OCI-LY7 (cell line): ENCODE measurements at regions not wholly inside any gene's neighbourhood (a gene's known extent, or its start where the extent isn't known, plus 50 kb on each side); places are given as distances from the start of the nearest gene placed in this dataset.

Experiments used
- BruUV-seq: library from RNA; stranded (reverse); fragments of 400-500 nt; replicated peaks from 2 replicates; lab custom pipeline; 2021; lab: Mats Ljungman, UMichigan
- CTCF ChIA-PET: fragments of 300-600 bp; sonication (Branson Sonifier 250); formaldehyde crosslinking; loops from one replicate; lab custom pipeline; 2022; ENCODE audit warnings: antibody characterized with exemption; ENCODE audit not compliant: unreplicated experiment; lab: Charles Lee
- POLR2A ChIA-PET: fragments of 300-600 bp; sonication (Branson Sonifier 250); formaldehyde crosslinking; loops from one replicate; lab custom pipeline; 2022; ENCODE audit warnings: antibody characterized with exemption; lab: Charles Lee
- DNase-seq: peaks from one replicate; pipeline ENCODE4 v3.0.0-alpha.2; 2015; ENCODE audit warnings: low spot score
- H2AFZ ChIP-seq: fragments of 200-600 bp; sonication (generic), shearing (Covaris generic); 2 replicates; pipeline ENCODE4 v1.6.1; 2014; ENCODE audit warnings: mild to moderate bottlenecking, antibody characterized with exemption, low read length, moderate library complexity
- H3K27ac ChIP-seq: fragments of 200-600 bp; sonication (generic); 2 replicates; pipeline ENCODE4 v1.5.1; 2014; ENCODE audit warnings: mixed run types, low read depth, mild to moderate bottlenecking, moderate library complexity, low read length, inconsistent platforms; ENCODE audit not compliant: poor library complexity, severe bottlenecking
- H3K36me3 ChIP-seq: fragments of 200-600 bp; sonication (generic); 2 replicates; pipeline ENCODE4 v1.6.1; 2014; ENCODE audit warnings: mild to moderate bottlenecking, antibody characterized with exemption, low read length, moderate library complexity, mixed read lengths; ENCODE audit not compliant: insufficient read depth
- H3K4me1 ChIP-seq: fragments of 200-600 bp; sonication (generic); 2 replicates; pipeline ENCODE4 v1.5.1; 2014; ENCODE audit warnings: mild to moderate bottlenecking, low read length; ENCODE audit not compliant: insufficient read depth, poor library complexity, severe bottlenecking
- H3K4me2 ChIP-seq: fragments of 200-600 bp; sonication (generic); 2 replicates; pipeline ENCODE4 v1.6.1; 2014; ENCODE audit warnings: mild to moderate bottlenecking, low read length
- H3K4me3 ChIP-seq: fragments of 200-600 bp; sonication (generic); 2 replicates; pipeline ENCODE4 v1.5.1; 2014; ENCODE audit warnings: mild to moderate bottlenecking, low read depth, low read length; ENCODE audit not compliant: poor library complexity, severe bottlenecking
- H3K79me2 ChIP-seq: fragments of 200-600 bp; sonication (generic); 2 replicates; pipeline ENCODE4 v1.6.1; 2016; ENCODE audit warnings: low read depth, mild to moderate bottlenecking, low read length, moderate library complexity, mixed read lengths; ENCODE audit not compliant: insufficient read depth
- H3K9me2 ChIP-seq: fragments of 200-600 bp; sonication (generic); 2 replicates; pipeline ENCODE4 v1.6.1; 2016; ENCODE audit warnings: mild to moderate bottlenecking, low read length, mixed read lengths; ENCODE audit not compliant: insufficient read depth
- H3K9me3 ChIP-seq: fragments of 200-600 bp; sonication (generic); 2 replicates; pipeline ENCODE4 v1.6.1; 2014; ENCODE audit warnings: mild to moderate bottlenecking, mixed run types, low read length, mixed read lengths
- H4K20me1 ChIP-seq: fragments of 200-600 bp; sonication (generic); 2 replicates; pipeline ENCODE4 v1.6.1; 2014; ENCODE audit warnings: mild to moderate bottlenecking, antibody characterized with exemption, low read length, moderate library complexity, mixed read lengths; ENCODE audit not compliant: insufficient read depth
- EZH2phosphoT487 ChIP-seq: fragments of 200-600 bp; sonication (generic); IDR thresholded peaks from 2 replicates; pipeline ENCODE4 v1.6.1; 2018; ENCODE audit warnings: low read depth, borderline replicate concordance, mild to moderate bottlenecking, mixed run types, antibody characterized with exemption, low read length, moderate library complexity, mixed read lengths
- intact Hi-C: fragments of 100-400 bp; cut with micrococcal nuclease; formaldehyde crosslinking; loops from one replicate; pipeline ENCODE4 v1.10.0; 2022; ENCODE audit not compliant: unreplicated experiment
- TF ChIP-seq, protein P1 (sequence below): fragments of 200-600 bp; sonication (generic); conservative IDR thresholded peaks from 2 replicates; pipeline ENCODE4 v1.5.1; 2014; ENCODE audit warnings: mild to moderate bottlenecking, antibody characterized with exemption, low read length, moderate library complexity, mixed read lengths

GRCh38 chr13:22091222-22091970 lies 420.5 kb downstream of the FGF9 start:
- CTCF ChIA-PET: no interaction called here
- no peaks in the 10 kb centered on the region for H3K9me3 ChIP-seq
- H3K9me2 ChIP-seq: no peaks in the 10 kb centered on the region
- no peaks in the 10 kb centered on the region for H3K36me3 ChIP-seq
- H2AFZ ChIP-seq: no peak overlapping the region
- H3K79me2 ChIP-seq: no peaks in the 10 kb centered on the region
- H3K4me3 ChIP-seq: no peak overlapping the region
- DNase-seq: no peak
- intact Hi-C loops: no loop called here
- POLR2A ChIA-PET: no interaction called here
- TF ChIP-seq, protein P1, sequence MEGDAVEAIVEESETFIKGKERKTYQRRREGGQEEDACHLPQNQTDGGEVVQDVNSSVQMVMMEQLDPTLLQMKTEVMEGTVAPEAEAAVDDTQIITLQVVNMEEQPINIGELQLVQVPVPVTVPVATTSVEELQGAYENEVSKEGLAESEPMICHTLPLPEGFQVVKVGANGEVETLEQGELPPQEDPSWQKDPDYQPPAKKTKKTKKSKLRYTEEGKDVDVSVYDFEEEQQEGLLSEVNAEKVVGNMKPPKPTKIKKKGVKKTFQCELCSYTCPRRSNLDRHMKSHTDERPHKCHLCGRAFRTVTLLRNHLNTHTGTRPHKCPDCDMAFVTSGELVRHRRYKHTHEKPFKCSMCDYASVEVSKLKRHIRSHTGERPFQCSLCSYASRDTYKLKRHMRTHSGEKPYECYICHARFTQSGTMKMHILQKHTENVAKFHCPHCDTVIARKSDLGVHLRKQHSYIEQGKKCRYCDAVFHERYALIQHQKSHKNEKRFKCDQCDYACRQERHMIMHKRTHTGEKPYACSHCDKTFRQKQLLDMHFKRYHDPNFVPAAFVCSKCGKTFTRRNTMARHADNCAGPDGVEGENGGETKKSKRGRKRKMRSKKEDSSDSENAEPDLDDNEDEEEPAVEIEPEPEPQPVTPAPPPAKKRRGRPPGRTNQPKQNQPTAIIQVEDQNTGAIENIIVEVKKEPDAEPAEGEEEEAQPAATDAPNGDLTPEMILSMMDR: no peak
- BruUV-seq: no TSS peak
- no peaks in the 10 kb centered on the region for H3K4me1 ChIP-seq
- no peak overlapping the region for H3K27ac ChIP-seq
- no peaks in the 10 kb centered on the region for H4K20me1 ChIP-seq
- no peak overlapping the region for H3K4me2 ChIP-seq

GRCh38 chr13:22091971-22092300 lies 421.1 kb downstream of the FGF9 start:
- Histone ChIP-seq H2AFZ (no peak overlapping the region), H3K4me3 (no peak overlapping the region), H3K79me2 (no peaks in the 10 kb centered on the region), H3K9me3 (no peaks in the 10 kb centered on the region), H3K4me2 (no peak overlapping the region), H3K27ac (no peak overlapping the region), H3K36me3 (no peaks in the 10 kb centered on the region), H4K20me1 (no peaks in the 10 kb centered on the region), H3K4me1 (no peaks in the 10 kb centered on the region), H3K9me2 (no peaks in the 10 kb centered on the region)
- CTCF ChIA-PET: no interaction called here
- no peak for DNase-seq
- TF ChIP-seq, protein P1: no peak
- TF ChIP-seq EZH2phosphoT487: no peak
- intact Hi-C loops: no loop called here
- BruUV-seq: no TSS peak
- POLR2A ChIA-PET: no interaction called here

- H3K9me3 ChIP-seq: no peaks in the 10 kb centered on the region
- H4K20me1 ChIP-seq: no peaks in the 10 kb centered on the region
- H3K4me1 ChIP-seq: no peaks in the 10 kb centered on the region
- no peaks in the 10 kb centered on the region for H3K79me2 ChIP-seq
- ChIA-PET POLR2A (interaction anchor here (0.9 kb wide), 1 partner anchor 33 kb away, joined by 3 read pairs; no protein-coding TSS in a partner anchor), CTCF (no interaction called here)
- no peaks in the 10 kb centered on the region for H3K36me3 ChIP-seq
- no peak overlapping the region for H3K27ac ChIP-seq
- no peak overlapping the region for H2AFZ ChIP-seq
- H3K9me2 ChIP-seq: no peaks in the 10 kb centered on the region
- no peak for TF ChIP-seq EZH2phosphoT487
- TF ChIP-seq, protein P1: no peak
- no peak overlapping the region for H3K4me2 ChIP-seq
- H3K4me3 ChIP-seq: no peak overlapping the region
- DNase-seq: no peak
- BruUV-seq: no TSS peak
- intact Hi-C loops: no loop called here
Measured at GRCh38 chr13:22092791-22093560, 422.1 kb downstream of the FGF9 start.
